Spleen (tissue), 7 donors: ENCODE measurements at regions not wholly inside any gene's neighbourhood (a gene's known extent, or its start where the extent isn't known, plus 50 kb on each side); places are given as distances from the start of the nearest gene placed in this dataset.

Experiments
- POLR2AphosphoS5 ChIP-seq, 3 donors: sonication (generic); formaldehyde crosslinking; IDR thresholded peaks; one replicate each; pipeline ENCODE4 v1.5.1; 2017; ENCODE audit warnings: antibody characterized with exemption in 3 of 3
- TF ChIP-seq, protein P1 (sequence below), 11 experiments: fragments of 200-600 bp in 7 of 11; fragments of 450-650 bp in 4 of 11; sonication (generic) in 4 of 11; IDR thresholded peaks in 8 of 11; conservative IDR thresholded peaks in 3 of 11; 1 replicate in 7 of 11; 2 replicates in 4 of 11; pipeline versions ENCODE4 v1.4.0 to v1.8.0; 2016 to 2021; ENCODE audit warnings: antibody characterized with exemption in 11 of 11, inconsistent platforms in 4 of 11, mild to moderate bottlenecking in 1 of 11
- donor health status: DM: no; HTN: no; CAD: no; lungs with moderate emphysema.
- donor health status: DM: no; HTN: no; CAD: no.
- donor health status: DM: no; HTN: no; CAD: no.

DNA sequence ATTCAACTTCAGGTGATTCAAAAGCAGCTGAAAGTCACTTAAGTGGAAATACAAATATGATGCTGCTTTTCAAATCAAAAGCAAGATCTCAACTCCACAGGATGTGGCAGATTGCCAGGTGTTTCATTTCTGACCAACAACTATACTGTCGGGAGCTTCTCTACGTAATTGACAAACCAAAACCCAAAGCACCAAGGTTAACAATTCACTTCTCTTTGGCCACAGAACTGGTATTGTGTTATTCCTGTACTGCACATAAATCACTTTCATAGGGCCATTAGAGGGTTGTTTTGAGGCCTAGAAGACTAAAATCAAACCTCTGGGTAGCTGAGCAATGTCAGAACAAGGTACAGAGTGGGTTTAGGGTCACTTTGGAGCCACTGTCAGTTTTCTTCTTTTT, 169.7 kb downstream of the HAO1 start:
- TF ChIP-seq, protein P1, sequence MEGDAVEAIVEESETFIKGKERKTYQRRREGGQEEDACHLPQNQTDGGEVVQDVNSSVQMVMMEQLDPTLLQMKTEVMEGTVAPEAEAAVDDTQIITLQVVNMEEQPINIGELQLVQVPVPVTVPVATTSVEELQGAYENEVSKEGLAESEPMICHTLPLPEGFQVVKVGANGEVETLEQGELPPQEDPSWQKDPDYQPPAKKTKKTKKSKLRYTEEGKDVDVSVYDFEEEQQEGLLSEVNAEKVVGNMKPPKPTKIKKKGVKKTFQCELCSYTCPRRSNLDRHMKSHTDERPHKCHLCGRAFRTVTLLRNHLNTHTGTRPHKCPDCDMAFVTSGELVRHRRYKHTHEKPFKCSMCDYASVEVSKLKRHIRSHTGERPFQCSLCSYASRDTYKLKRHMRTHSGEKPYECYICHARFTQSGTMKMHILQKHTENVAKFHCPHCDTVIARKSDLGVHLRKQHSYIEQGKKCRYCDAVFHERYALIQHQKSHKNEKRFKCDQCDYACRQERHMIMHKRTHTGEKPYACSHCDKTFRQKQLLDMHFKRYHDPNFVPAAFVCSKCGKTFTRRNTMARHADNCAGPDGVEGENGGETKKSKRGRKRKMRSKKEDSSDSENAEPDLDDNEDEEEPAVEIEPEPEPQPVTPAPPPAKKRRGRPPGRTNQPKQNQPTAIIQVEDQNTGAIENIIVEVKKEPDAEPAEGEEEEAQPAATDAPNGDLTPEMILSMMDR (IDR thresholded peaks at IDR 0.05 in 8 of 11, conservative IDR thresholded peaks at IDR 0.05 in 3 of 11), result no peak
- TF ChIP-seq POLR2AphosphoS5 (IDR thresholded peaks at IDR 0.05), result no peak
